ENCODE measurements at regions not wholly inside any gene's neighbourhood (a gene's known extent, or its start where the extent isn't known, plus 50 kb on each side); places are given as distances from the start of the nearest gene placed in this dataset.

- no peak for DNase-seq (ENCODE audit: low read depth in 2 of 2)
Observed at GRCh38 chr2:121095257-121096080, 189.5 kb downstream of the TFCP2L1 start.

- no peak for DNase-seq (ENCODE audit: low read depth in 2 of 2)
Observed at GRCh38 chr2:121096611-121097010, 188.4 kb downstream of the TFCP2L1 start.

- DNase-seq (ENCODE audit: low read depth in 2 of 2), result no peak
Observed at GRCh38 chr2:121098556-121098955, 186.4 kb downstream of the TFCP2L1 start.

GRCh38 chr2:121099329-121100290, 185.4 kb downstream of the TFCP2L1 start:
- DNase-seq (ENCODE audit: low read depth in 2 of 2), result no peak

- DNase-seq (ENCODE audit: low read depth in 2 of 2), result no peak
Observed at GRCh38 chr2:121101093-121101715, 183.8 kb downstream of the TFCP2L1 start.

GRCh38 chr2:121102941-121103340, 182.1 kb downstream of the TFCP2L1 start:
- DNase-seq (ENCODE audit: low read depth in 2 of 2), result no peak

- no peak for DNase-seq (ENCODE audit: low read depth in 2 of 2)
Observed at GRCh38 chr2:121103960-121104359, 181.0 kb downstream of the TFCP2L1 start.

- no peak for DNase-seq (ENCODE audit: low read depth in 2 of 2)
Observed at GRCh38 chr2:121104721-121105141, 180.3 kb downstream of the TFCP2L1 start.

GRCh38 chr2:121110924-121111323, 174.1 kb downstream of the TFCP2L1 start:
- DNase-seq (ENCODE audit: low read depth in 2 of 2), result no peak

GRCh38 chr2:121118951-121119350, 166.1 kb downstream of the TFCP2L1 start:
- DNase-seq (ENCODE audit: low read depth in 2 of 2), result no peak

GRCh38 chr2:121120411-121120810, 164.6 kb downstream of the TFCP2L1 start:
- no peak for DNase-seq (ENCODE audit: low read depth in 2 of 2)

- DNase-seq (ENCODE audit: low read depth in 2 of 2), result no peak
Observed at GRCh38 chr2:121120991-121121390, 164.0 kb downstream of the TFCP2L1 start.

GRCh38 chr2:121121661-121122060, 163.3 kb downstream of the TFCP2L1 start:
- DNase-seq (ENCODE audit: low read depth in 2 of 2), result no peak

GRCh38 chr2:121123268-121123667, 161.7 kb downstream of the TFCP2L1 start:
- no peak for DNase-seq (ENCODE audit: low read depth in 2 of 2)

- DNase-seq (ENCODE audit: low read depth in 2 of 2), result no peak
Observed at GRCh38 chr2:121124330-121124729, 160.7 kb downstream of the TFCP2L1 start.

GRCh38 chr2:121125350-121125749, 159.7 kb downstream of the TFCP2L1 start:
- no peak for DNase-seq (ENCODE audit: low read depth in 2 of 2)

- no peak for DNase-seq (ENCODE audit: low read depth in 2 of 2)
Observed at GRCh38 chr2:121128741-121129659, 156.0 kb downstream of the TFCP2L1 start.

GRCh38 chr2:121129692-121130091, 155.3 kb downstream of the TFCP2L1 start:
- no peak for DNase-seq (ENCODE audit: low read depth in 2 of 2)

- no peak for DNase-seq (ENCODE audit: low read depth in 2 of 2)
Observed at GRCh38 chr2:121130301-121130850, 154.6 kb downstream of the TFCP2L1 start.

GRCh38 chr2:121131375-121131774, 153.6 kb downstream of the TFCP2L1 start:
- no peak for DNase-seq (ENCODE audit: low read depth in 2 of 2)
